ENCODE measurements at regions not wholly inside any gene's neighbourhood (a gene's known extent, or its start where the extent isn't known, plus 50 kb on each side); places are given as distances from the start of the nearest gene placed in this dataset.

GRCh38 chr3:137460944-137461343, 303.2 kb upstream of the SOX14 start:
- TF ChIP-seq CTCF (IDR thresholded peaks at IDR 0.05) (no peak), BHLHE40 (IDR thresholded peaks at IDR 0.05; ENCODE audit: low read depth, low read length) (no peak), CEBPB (IDR thresholded peaks at IDR 0.05) (no peak), MAZ (IDR thresholded peaks at IDR 0.05; ENCODE audit: borderline replicate concordance, low read depth, low read length) (no peak), HOXB5 (CRISPR knock-in tag; IDR thresholded peaks at IDR 0.05) (no peak), REST (IDR thresholded peaks at IDR 0.05) (no peak), ATOH8 (CRISPR knock-in tag; IDR thresholded peaks at IDR 0.05; ENCODE audit: low read depth) (no peak), POLR2A (IDR thresholded peaks at IDR 0.05; ENCODE audit: low read length) (no peak), NPAS2 (CRISPR knock-in tag; IDR thresholded peaks at IDR 0.05; ENCODE audit: borderline replicate concordance) (no peak), NR3C1 (IDR thresholded peaks at IDR 0.05) (no peak), RAD21 (conservative IDR thresholded peaks at IDR 0.05 in 1 of 2, IDR thresholded peaks at IDR 0.05 in 1 of 2) (no peak), CHD2 (IDR thresholded peaks at IDR 0.05; ENCODE audit: low read length, partially characterized antibody) (no peak), BCL3 (IDR thresholded peaks at IDR 0.05) (no peak), PBX3 (IDR thresholded peaks at IDR 0.05) (no peak)

Measured in A549 (cell line).